NCI-H128 (cell line): ENCODE measurements at regions not wholly inside any gene's neighbourhood (a gene's known extent, or its start where the extent isn't known, plus 50 kb on each side); places are given as distances from the start of the nearest gene placed in this dataset.
"Not testable (repeated sequence)": the region's sequence is repeated elsewhere in the genome, so short reads cannot be mapped to it uniquely, and the experiment has no call there.

Source experiments
- DNase-seq: peaks from one replicate; lab custom pipeline; 2025; ENCODE audit not compliant: unreplicated experiment; lab: John Stamatoyannopoulos, UW

- DNase-seq = no peak
Measured at GRCh38 chr6:71197267-71197666, 91.3 kb upstream of the OGFRL1 start.

GRCh38 chr6:71197780-71198179 lies 90.8 kb upstream of the OGFRL1 start:
- DNase-seq = no peak

- DNase-seq = no peak
Measured at GRCh38 chr6:71198908-71199307, 89.7 kb upstream of the OGFRL1 start.

GRCh38 chr6:71199736-71200135 lies 88.9 kb upstream of the OGFRL1 start:
- DNase-seq = no peak

- DNase-seq = no peak
Measured at GRCh38 chr6:71203206-71203605, 85.4 kb upstream of the OGFRL1 start.

- no peak for DNase-seq
Measured at GRCh38 chr6:71204741-71205140, 83.9 kb upstream of the OGFRL1 start.

- DNase-seq = no peak
Measured at GRCh38 chr6:71205336-71205956, 83.2 kb upstream of the OGFRL1 start.

- no peak for DNase-seq
Measured at GRCh38 chr6:71206089-71206488, 82.5 kb upstream of the OGFRL1 start.

GRCh38 chr6:71209206-71209605 lies 79.4 kb upstream of the OGFRL1 start:
- DNase-seq = no peak

- no peak for DNase-seq
Measured at GRCh38 chr6:71209626-71210025, 79.0 kb upstream of the OGFRL1 start.

GRCh38 chr6:71211799-71212198 lies 76.8 kb upstream of the OGFRL1 start:
- DNase-seq = no peak

- DNase-seq = no peak
Measured at GRCh38 chr6:71220466-71220865, 68.1 kb upstream of the OGFRL1 start.

- no peak for DNase-seq
Measured at GRCh38 chr6:71222671-71223070, 65.9 kb upstream of the OGFRL1 start.

GRCh38 chr6:71224011-71224410 lies 64.6 kb upstream of the OGFRL1 start:
- DNase-seq = no peak

GRCh38 chr6:71226151-71226550 lies 62.5 kb upstream of the OGFRL1 start:
- no peak for DNase-seq

GRCh38 chr6:71228461-71229041 lies 60.1 kb upstream of the OGFRL1 start:
- DNase-seq = no peak

- no peak for DNase-seq
Measured at GRCh38 chr6:71229477-71229876, 59.1 kb upstream of the OGFRL1 start.

GRCh38 chr6:71232890-71233289 lies 55.7 kb upstream of the OGFRL1 start:
- not testable (repeated sequence) for DNase-seq

- DNase-seq = no peak
Measured at GRCh38 chr6:71236926-71237434, 51.6 kb upstream of the OGFRL1 start.

- DNase-seq = no peak
Measured at GRCh38 chr6:71238351-71238750, 50.3 kb upstream of the OGFRL1 start.
